Stimulated activated CD8-positive, alpha-beta memory T cell treated with anti-CD3 and anti-CD28 coated beads, Interleukin-15, amount 100 ng/mL, for 24 hours (primary cell): ENCODE measurements at regions not wholly inside any gene's neighbourhood (a gene's known extent, or its start where the extent isn't known, plus 50 kb on each side); places are given as distances from the start of the nearest gene placed in this dataset.

Experiments used
- DNase-seq: peaks from one replicate; pipeline ENCODE4 v3.0.0-alpha.2; 2020; ENCODE audit warnings: low read depth

GRCh38 chr20:39825950-39826349, 863.1 kb downstream of the MAFB start:
- DNase-seq = no peak

- no peak for DNase-seq
Observed at GRCh38 chr20:39825524-39825923, 863.4 kb downstream of the DHX35 start.

- DNase-seq = no peak
Observed at GRCh38 chr20:39823224-39823623, 861.1 kb downstream of the DHX35 start.

GRCh38 chr20:39822667-39823066, 860.5 kb downstream of the DHX35 start:
- DNase-seq = no peak

- DNase-seq = no peak
Observed at GRCh38 chr20:39813190-39813829, 851.2 kb downstream of the DHX35 start.

- no peak for DNase-seq
Observed at GRCh38 chr20:39812116-39812515, 850.0 kb downstream of the DHX35 start.

GRCh38 chr20:39810309-39810708, 848.2 kb downstream of the DHX35 start:
- no peak for DNase-seq

GRCh38 chr20:39808613-39809012, 846.5 kb downstream of the DHX35 start:
- DNase-seq = no peak

GRCh38 chr20:39800548-39800947, 838.4 kb downstream of the DHX35 start:
- no peak for DNase-seq

GRCh38 chr20:39800111-39800510, 838.0 kb downstream of the DHX35 start:
- no peak for DNase-seq

GRCh38 chr20:39799366-39799965, 837.3 kb downstream of the DHX35 start:
- no peak for DNase-seq

- no peak for DNase-seq
Observed at GRCh38 chr20:39795401-39796272, 833.5 kb downstream of the DHX35 start.

GRCh38 chr20:39792334-39792733, 830.2 kb downstream of the DHX35 start:
- no peak for DNase-seq

- no peak for DNase-seq
Observed at GRCh38 chr20:39789411-39789810, 827.3 kb downstream of the DHX35 start.

- DNase-seq = no peak
Observed at GRCh38 chr20:39785252-39785917, 823.2 kb downstream of the DHX35 start.

- DNase-seq = no peak
Observed at GRCh38 chr20:39784693-39785092, 822.5 kb downstream of the DHX35 start.

GRCh38 chr20:39778847-39779604, 816.9 kb downstream of the DHX35 start:
- no peak for DNase-seq

- no peak for DNase-seq
Observed at GRCh38 chr20:39778431-39778830, 816.3 kb downstream of the DHX35 start.

- DNase-seq = no peak
Observed at GRCh38 chr20:39777610-39778009, 815.5 kb downstream of the DHX35 start.

- no peak for DNase-seq
Observed at GRCh38 chr20:39775110-39775509, 813.0 kb downstream of the DHX35 start.

GRCh38 chr20:39773380-39774000, 811.3 kb downstream of the DHX35 start:
- no peak for DNase-seq
